GM12892 (cell line): ENCODE measurements at regions not wholly inside any gene's neighbourhood (a gene's known extent, or its start where the extent isn't known, plus 50 kb on each side); places are given as distances from the start of the nearest gene placed in this dataset.

ENCODE experiments used
- POLR2A ChIP-seq: IDR thresholded peaks from 2 replicates; pipeline ENCODE4 v1.6.1; 2011; ENCODE audit warnings: low read depth, low read length, control low read depth
- POLR2AphosphoS5 ChIP-seq: IDR thresholded peaks from 2 replicates; pipeline ENCODE4 v1.6.1; 2011; ENCODE audit warnings: low read depth, low read length, control low read depth
- TAF1 ChIP-seq: IDR thresholded peaks from 2 replicates; pipeline ENCODE4 v1.6.1; 2011; ENCODE audit warnings: low read depth, mild to moderate bottlenecking, control low read depth, low read length, borderline replicate concordance

GRCh38 chr4:13302876-13303275 lies 181.3 kb downstream of the RAB28 start:
- TF ChIP-seq POLR2AphosphoS5 (no peak), POLR2A (no peak), TAF1 (no peak)
